ENCODE measurements at regions not wholly inside any gene's neighbourhood (a gene's known extent, or its start where the extent isn't known, plus 50 kb on each side); places are given as distances from the start of the nearest gene placed in this dataset.
"Not testable (repeated sequence)": the region's sequence is repeated elsewhere in the genome, so short reads cannot be mapped to it uniquely, and the experiment has no call there.

- WGBS, 10 experiments: 14 to 91% (median 68%) methylated on average over 1 to 6 of the region's 8 CpGs
- in situ Hi-C loops (cut with MboI; ENCODE audit: low pct_unique_long_range_greater_than_20kb in 2 of 9, low sequenced_read_pairs in 9 of 9, unreplicated experiment in 9 of 9): loop anchor here in 2 of 9 experiments (25.0 kb wide), 3 partner anchors 198 to 498 kb away; no protein-coding TSS in a partner anchor
- H3K4me1 ChIP-seq (replicated peaks in 1 of 2); ATAC-seq (replicated peaks in 6 of 8); H3K27ac ChIP-seq; H3K4me3 ChIP-seq: not testable (repeated sequence)
Measured at GRCh38 chr13:22814433-22814832, 366.3 kb upstream of the SGCG start.

DNA sequence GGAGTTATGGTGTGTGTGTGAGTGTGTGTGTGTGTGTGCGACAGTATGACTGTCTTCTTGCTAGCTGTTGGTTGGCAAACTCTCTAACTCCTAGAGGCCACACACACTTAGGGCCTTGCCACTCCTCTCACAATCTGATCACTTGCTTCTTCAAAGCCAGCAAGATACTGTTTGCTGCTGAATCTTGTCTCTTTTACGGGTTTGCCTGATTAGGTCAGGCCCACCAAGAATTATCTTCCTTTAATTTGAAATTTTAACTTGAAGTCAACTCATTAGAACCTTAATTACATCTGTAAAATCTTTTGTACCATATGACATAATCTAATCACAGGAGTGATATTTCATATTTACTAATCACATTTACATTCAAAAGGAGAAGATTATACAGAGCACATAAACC lies 359.2 kb upstream of the SGCG start:
- Histone ChIP-seq H3K4me1 (replicated peaks in 1 of 2) (no peaks in the 10 kb centered on the region), H3K27ac (no peak overlapping the region), H3K4me3 (no peak overlapping the region)
- ATAC-seq (replicated peaks in 6 of 8): no peak
- 0 to 100% (median 100%) methylated on average over 1 of the region's 2 CpGs; no CpG with 5 or more reads in 2 of the 10 experiments for WGBS, 10 experiments
- in situ Hi-C loops (cut with MboI; ENCODE audit: low pct_unique_long_range_greater_than_20kb in 2 of 9, low sequenced_read_pairs in 9 of 9, unreplicated experiment in 9 of 9): loop anchor here in 2 of 9 experiments (25.0 kb wide), 3 partner anchors 191 to 491 kb away; no protein-coding TSS in a partner anchor

DNA sequence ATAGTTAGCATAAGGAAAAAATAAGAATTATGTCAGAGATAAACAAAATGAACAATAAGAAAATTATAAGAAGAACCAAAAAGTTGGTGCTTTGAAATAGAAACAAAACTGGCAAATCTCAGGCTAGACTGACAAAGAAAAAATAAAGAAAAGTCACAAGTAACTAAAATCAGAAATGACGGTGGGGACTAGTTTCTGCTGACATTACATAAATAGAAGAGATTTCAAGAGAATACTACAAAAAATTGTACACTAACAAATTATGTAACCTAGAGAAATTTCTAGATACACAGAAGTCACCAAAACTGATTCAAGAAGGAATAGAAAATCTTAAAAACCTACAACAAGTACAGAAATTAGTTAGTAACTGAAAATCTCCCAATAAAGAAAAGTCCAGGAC lies 355.6 kb upstream of the SGCG start:
- no peak for ATAC-seq (replicated peaks in 6 of 8)
- 38 to 100% (median 88%) methylated on average over 1 of the region's 1 CpG; no CpG with 5 or more reads in 1 of the 10 experiments for WGBS, 10 experiments
- Histone ChIP-seq H3K4me1 (replicated peaks in 1 of 2) (no peaks in the 10 kb centered on the region), H3K27ac (no peak overlapping the region), H3K4me3 (no peak overlapping the region)
- in situ Hi-C loops (cut with MboI; ENCODE audit: low pct_unique_long_range_greater_than_20kb in 2 of 9, low sequenced_read_pairs in 9 of 9, unreplicated experiment in 9 of 9): no loop called here

DNA sequence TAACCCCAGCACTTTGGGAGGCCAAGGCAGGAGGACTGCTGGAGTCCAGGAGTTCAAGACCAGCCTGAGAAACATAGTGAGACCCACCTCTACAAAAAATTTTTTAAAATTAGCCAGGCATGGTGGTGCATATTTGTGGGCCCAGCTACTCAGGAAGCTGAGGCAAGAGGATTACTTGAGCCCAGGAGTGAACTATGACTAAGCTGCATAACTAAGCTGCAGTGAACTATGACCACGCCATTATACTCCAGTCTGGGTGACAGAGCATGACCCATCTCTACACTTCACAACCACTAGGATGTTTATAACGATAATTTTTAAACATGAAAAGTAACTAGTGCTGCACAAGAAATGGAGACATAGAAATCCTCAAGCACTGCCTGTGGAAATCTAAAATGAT lies 352.7 kb upstream of the SGCG start:
- H3K4me3 ChIP-seq: no peak overlapping the region
- no peak overlapping the region for H3K27ac ChIP-seq
- no peaks in the 10 kb centered on the region for H3K4me1 ChIP-seq (replicated peaks in 1 of 2)
- 0 to 100% (median 51%) methylated on average over 1 to 2 of the region's 2 CpGs; no CpG with 5 or more reads in 2 of the 10 experiments for WGBS, 10 experiments
- in situ Hi-C loops (cut with MboI; ENCODE audit: low pct_unique_long_range_greater_than_20kb in 2 of 9, low sequenced_read_pairs in 9 of 9, unreplicated experiment in 9 of 9): no loop called here
- no peak for ATAC-seq (replicated peaks in 6 of 8)

- no peaks in the 10 kb centered on the region for H3K4me1 ChIP-seq (replicated peaks in 1 of 2)
- no peak overlapping the region for H3K4me3 ChIP-seq
- 0 to 100% (median 90%) methylated on average over 1 to 2 of the region's 2 CpGs for WGBS, 10 experiments
- in situ Hi-C loops (cut with MboI; ENCODE audit: low pct_unique_long_range_greater_than_20kb in 2 of 9, low sequenced_read_pairs in 9 of 9, unreplicated experiment in 9 of 9): no loop called here
- no peak overlapping the region for H3K27ac ChIP-seq
- ATAC-seq (replicated peaks in 6 of 8): no peak
Measured at GRCh38 chr13:22836475-22836874, 344.3 kb upstream of the SGCG start.

GRCh38 chr13:22837980-22838647 lies 342.7 kb upstream of the SGCG start:
- 0 to 83% (median 32%) methylated on average over 1 to 12 of the region's 45 CpGs; no CpG with 5 or more reads in 2 of the 10 experiments for WGBS, 10 experiments
- peak in 2 of 8 experiments; percentile 42 to 53 for ATAC-seq (replicated peaks in 6 of 8)
- no peak overlapping the region for H3K4me3 ChIP-seq
- H3K27ac ChIP-seq: no peak overlapping the region
- in situ Hi-C loops (cut with MboI; ENCODE audit: low pct_unique_long_range_greater_than_20kb in 2 of 9, low sequenced_read_pairs in 9 of 9, unreplicated experiment in 9 of 9): no loop called here
- no peaks in the 10 kb centered on the region for H3K4me1 ChIP-seq (replicated peaks in 1 of 2)

DNA sequence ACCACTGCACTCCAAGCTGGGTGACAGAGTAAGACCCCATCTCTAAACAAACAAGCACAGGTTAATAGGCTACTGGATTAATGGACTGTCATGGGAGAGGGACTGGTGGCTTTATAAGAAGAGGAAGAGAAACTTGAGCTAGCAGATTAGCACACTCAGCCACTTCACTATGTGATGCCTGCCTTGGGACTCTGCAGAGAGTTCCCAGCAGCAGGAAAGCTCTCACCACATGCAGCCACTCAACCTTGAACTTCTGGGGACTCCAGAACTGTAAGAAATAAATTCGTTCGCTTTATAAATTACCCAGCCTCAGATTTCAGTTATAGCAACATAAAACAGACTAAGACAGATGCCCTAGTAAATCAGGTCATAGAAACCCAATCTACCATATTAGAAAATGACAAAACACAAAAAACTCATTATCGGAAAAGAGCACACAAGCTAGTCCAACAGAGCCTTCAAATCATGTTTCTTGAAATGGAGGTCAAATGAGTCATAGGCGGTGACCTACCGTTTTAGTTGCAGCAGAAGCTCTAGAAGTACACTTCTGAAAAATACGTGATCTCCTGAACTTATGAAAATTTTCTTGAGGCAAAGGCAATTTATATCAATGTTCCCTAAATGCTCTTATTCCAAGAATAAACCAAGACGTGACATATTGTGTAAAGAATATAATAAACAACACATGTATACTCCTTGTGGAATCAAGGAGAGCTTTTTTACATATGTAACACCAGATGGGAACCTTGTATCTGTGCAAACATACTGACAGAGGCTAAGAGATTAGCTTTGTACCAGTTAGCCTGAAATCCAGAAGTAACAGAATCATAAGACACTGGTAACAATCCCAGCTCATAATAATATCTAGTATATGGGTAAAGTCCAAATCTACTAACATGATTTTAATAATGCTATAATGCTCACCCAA lies 340.9 kb upstream of the SGCG start:
- H3K4me1 ChIP-seq (replicated peaks in 1 of 2): no peaks in the 10 kb centered on the region
- 39 to 86% (median 70%) methylated on average over 1 to 7 of the region's 7 CpGs; no CpG with 5 or more reads in 1 of the 10 experiments for WGBS, 10 experiments
- in situ Hi-C loops (cut with MboI; ENCODE audit: low pct_unique_long_range_greater_than_20kb in 2 of 9, low sequenced_read_pairs in 9 of 9, unreplicated experiment in 9 of 9): no loop called here
- ATAC-seq (replicated peaks in 6 of 8): peak in 5 of 8 experiments; percentile 77 to 85 (median 82)
- H3K4me3 ChIP-seq: no peak overlapping the region
- no peak overlapping the region for H3K27ac ChIP-seq

DNA sequence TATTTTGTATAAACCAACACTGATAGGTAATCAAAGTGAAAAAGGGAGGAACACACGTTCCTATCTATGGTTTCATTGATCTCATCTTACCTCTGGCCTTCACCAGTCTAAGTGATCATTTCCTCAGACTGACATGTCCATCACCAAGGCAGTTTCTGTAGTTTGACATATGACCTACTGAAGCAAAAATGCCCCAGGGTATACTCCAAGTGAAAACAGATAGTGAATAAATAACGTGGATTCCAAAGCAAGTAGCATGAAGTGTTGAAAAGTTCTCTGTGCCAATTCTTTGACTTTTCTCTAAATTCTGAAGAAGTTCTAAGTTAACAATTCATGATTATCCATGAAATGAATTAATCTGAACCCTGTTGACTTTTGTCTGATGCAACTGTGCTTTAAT lies 334.2 kb upstream of the SGCG start:
- Histone ChIP-seq H3K4me1 (replicated peaks in 1 of 2) (peaks cover 0 to 4% of the 10 kb centered on the region in 2 donors), H3K27ac (no peak overlapping the region), H3K4me3 (no peak overlapping the region)
- in situ Hi-C loops (cut with MboI; ENCODE audit: low pct_unique_long_range_greater_than_20kb in 2 of 9, low sequenced_read_pairs in 9 of 9, unreplicated experiment in 9 of 9): no loop called here
- 0 to 100% (median 68%) methylated on average over 1 to 2 of the region's 2 CpGs; no CpG with 5 or more reads in 3 of the 10 experiments for WGBS, 10 experiments
- peak in 1 of 8 experiments; percentile 77 for ATAC-seq (replicated peaks in 6 of 8)

GRCh38 chr13:22848539-22849052 lies 332.2 kb upstream of the SGCG start:
- in situ Hi-C loops (cut with MboI; ENCODE audit: low pct_unique_long_range_greater_than_20kb in 2 of 9, low sequenced_read_pairs in 9 of 9, unreplicated experiment in 9 of 9): no loop called here
- peak in 3 of 8 experiments; percentile 64 to 78 (median 77) for ATAC-seq (replicated peaks in 6 of 8)
- Histone ChIP-seq H3K4me1 (replicated peaks in 1 of 2) (peaks cover 0 to 4% of the 10 kb centered on the region in 2 donors), H3K27ac (no peak overlapping the region), H3K4me3 (no peak overlapping the region)
- 57 to 96% (median 88%) methylated on average over 2 to 9 of the region's 32 CpGs; no CpG with 5 or more reads in 3 of the 10 experiments for WGBS, 10 experiments

- no peak for ATAC-seq (replicated peaks in 6 of 8)
- in situ Hi-C loops (cut with MboI; ENCODE audit: low pct_unique_long_range_greater_than_20kb in 2 of 9, low sequenced_read_pairs in 9 of 9, unreplicated experiment in 9 of 9): no loop called here
- 14 to 100% (median 55%) methylated on average over 1 to 2 of the region's 2 CpGs; no CpG with 5 or more reads in 2 of the 10 experiments for WGBS, 10 experiments
- no peaks in the 10 kb centered on the region for H3K4me1 ChIP-seq (replicated peaks in 1 of 2)
- no peak overlapping the region for H3K4me3 ChIP-seq
- no peak overlapping the region for H3K27ac ChIP-seq
Measured at GRCh38 chr13:22855926-22856325, 324.9 kb upstream of the SGCG start.

GRCh38 chr13:22858980-22859379 lies 321.8 kb upstream of the SGCG start:
- H3K27ac ChIP-seq; ATAC-seq (replicated peaks in 6 of 8); H3K4me1 ChIP-seq (replicated peaks in 1 of 2); H3K4me3 ChIP-seq; in situ Hi-C loops (cut with MboI; ENCODE audit: low pct_unique_long_range_greater_than_20kb in 2 of 9, low sequenced_read_pairs in 9 of 9, unreplicated experiment in 9 of 9): not testable (repeated sequence)
- no CpG with 5 or more reads among the region's 32 CpGs for WGBS, 10 experiments

DNA sequence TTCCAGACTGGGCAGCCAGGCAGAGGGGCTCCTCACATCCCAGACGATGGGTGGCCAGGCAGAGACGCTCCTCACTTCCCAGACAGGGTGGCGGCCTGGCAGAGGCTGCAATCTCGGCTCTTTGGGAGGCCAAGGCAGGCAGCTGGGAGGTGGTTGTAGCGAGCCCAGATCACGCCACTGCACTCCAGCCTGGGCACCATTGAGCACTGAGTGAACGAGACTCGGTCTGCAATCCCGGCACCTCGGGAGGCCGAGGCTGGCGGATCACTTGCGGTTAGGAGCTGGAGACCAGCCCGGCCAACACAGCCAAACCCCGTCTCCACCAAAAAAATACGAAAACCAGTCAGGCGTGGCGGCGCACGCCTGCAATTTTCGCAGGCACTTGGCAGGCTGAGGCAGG lies 321.4 kb upstream of the SGCG start:
- H3K4me1 ChIP-seq (replicated peaks in 1 of 2); H3K27ac ChIP-seq; ATAC-seq (replicated peaks in 6 of 8); in situ Hi-C loops (cut with MboI; ENCODE audit: low pct_unique_long_range_greater_than_20kb in 2 of 9, low sequenced_read_pairs in 9 of 9, unreplicated experiment in 9 of 9); H3K4me3 ChIP-seq: not testable (repeated sequence)
- WGBS, 10 experiments: 93% methylated on average over 3 of the region's 21 CpGs; no CpG with 5 or more reads in 9 of the 10 experiments

GRCh38 chr13:22861958-22862466 lies 318.8 kb upstream of the SGCG start:
- Histone ChIP-seq H3K27ac (no peak overlapping the region), H3K4me3 (no peak overlapping the region), H3K4me1 (replicated peaks in 1 of 2) (no peaks in the 10 kb centered on the region)
- ATAC-seq (replicated peaks in 6 of 8): no peak
- in situ Hi-C loops (cut with MboI; ENCODE audit: low pct_unique_long_range_greater_than_20kb in 2 of 9, low sequenced_read_pairs in 9 of 9, unreplicated experiment in 9 of 9): no loop called here

Data from motor neuron (in vitro differentiated cells).